Coronary artery (tissue), 2 donors: ENCODE measurements at regions not wholly inside any gene's neighbourhood (a gene's known extent, or its start where the extent isn't known, plus 50 kb on each side); places are given as distances from the start of the nearest gene placed in this dataset.
"Not testable (repeated sequence)": the region's sequence is repeated elsewhere in the genome, so short reads cannot be mapped to it uniquely, and the experiment has no call there.

Experiments
- DNase-seq: peaks from one replicate; pipeline ENCODE4 v3.0.0-alpha.2; 2017; ENCODE audit warnings: low spot score
- H3K27ac ChIP-seq, 2 donors: fragments of 200-600 bp; sonication (generic); one replicate each; pipeline ENCODE4 v1.5.1; 2016 to 2019
- H3K4me3 ChIP-seq: fragments of 200-600 bp; sonication (generic); 2 replicates; pipeline ENCODE4 v1.5.1; 2016; ENCODE audit warnings: mild to moderate bottlenecking, moderate library complexity
- CTCF ChIP-seq: fragments of 200-600 bp; sonication (generic); IDR thresholded peaks from one replicate; pipeline ENCODE4 v1.5.1; 2019; ENCODE audit warnings: antibody characterized with exemption

DNA sequence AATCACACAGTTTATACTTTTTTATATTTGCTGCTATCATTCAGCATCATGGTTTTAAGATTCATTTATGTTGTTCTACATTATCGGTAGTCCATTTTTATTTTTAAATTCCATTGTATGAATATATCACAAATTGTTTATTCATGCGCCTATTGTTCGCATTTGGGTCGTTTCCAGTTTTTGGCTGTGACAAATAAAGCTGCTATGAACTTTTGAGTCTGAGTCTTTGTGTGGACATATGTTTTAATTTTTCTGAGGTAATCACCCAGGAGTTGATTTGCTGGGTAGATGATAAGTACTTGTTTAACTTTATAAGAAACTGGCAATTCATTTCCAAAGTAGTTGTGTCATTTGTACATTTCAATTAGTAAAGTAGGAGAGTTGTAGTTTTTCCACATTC lies 74.2 kb upstream of the CSNK1A1L start:
- no peak overlapping the region for H3K4me3 ChIP-seq
- DNase-seq = no peak
- TF ChIP-seq CTCF = no peak

DNA sequence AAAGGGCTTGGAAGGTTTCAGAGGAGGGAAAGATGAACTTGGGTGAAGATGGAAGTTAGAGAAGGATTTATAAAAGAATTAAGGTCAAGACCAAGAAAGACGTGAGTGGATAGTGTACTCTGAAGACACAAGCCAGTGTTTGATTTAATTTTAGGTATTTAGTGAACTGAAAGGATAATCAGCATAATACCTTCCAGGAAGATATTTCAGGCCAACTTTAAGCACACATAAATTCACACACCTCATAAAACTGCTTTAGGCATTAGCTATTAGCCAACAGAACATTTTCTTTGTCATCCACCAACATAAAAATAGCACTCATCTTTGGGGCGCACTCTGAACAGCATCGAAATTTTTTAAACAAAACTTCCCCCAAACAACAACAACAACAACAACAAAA lies 71.7 kb upstream of the CSNK1A1L start:
- TF ChIP-seq CTCF = no peak
- H3K27ac ChIP-seq = no peak overlapping the region
- no peak for DNase-seq
- no peak overlapping the region for H3K4me3 ChIP-seq

More for the DNA sequence above, 74.2 kb upstream of the CSNK1A1L start:
- no peak overlapping the region for H3K27ac ChIP-seq

- H3K27ac ChIP-seq = no peak overlapping the region
- TF ChIP-seq CTCF = no peak
- H3K4me3 ChIP-seq = no peak overlapping the region
- DNase-seq = no peak
These were observed 70.5 kb upstream of the CSNK1A1L start for GRCh38 chr13:37175996-37176395.

GRCh38 chr13:37173214-37173613 lies 67.8 kb upstream of the CSNK1A1L start:
- Histone ChIP-seq H3K27ac (no peak overlapping the region), H3K4me3 (no peak overlapping the region)
- TF ChIP-seq CTCF = no peak
- DNase-seq = no peak

DNA sequence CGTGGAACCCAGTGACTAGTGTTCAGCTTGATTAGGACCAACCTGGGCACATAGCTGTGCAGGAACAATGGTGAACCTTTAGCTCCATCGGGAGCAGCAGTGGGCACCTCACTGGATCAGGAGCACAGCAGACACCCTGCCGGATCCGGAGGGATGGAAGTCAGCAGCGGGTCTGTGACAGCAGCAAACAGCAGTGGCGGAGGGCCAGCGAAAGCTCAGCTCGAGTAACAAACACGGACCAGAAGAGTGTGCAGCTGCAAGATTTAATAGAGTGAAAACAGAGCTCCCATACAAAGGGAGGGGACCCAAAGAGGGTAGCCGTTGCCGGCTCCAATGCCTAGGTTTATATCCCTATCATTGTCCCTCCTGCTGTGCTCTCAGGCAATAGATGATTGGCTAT lies 66.8 kb upstream of the CSNK1A1L start:
- H3K4me3 ChIP-seq, DNase-seq, H3K27ac ChIP-seq: not testable (repeated sequence)

- Histone ChIP-seq H3K4me3 (no peak overlapping the region), H3K27ac (no peak overlapping the region)
- DNase-seq = no peak
- TF ChIP-seq CTCF = no peak
These were observed 63.5 kb upstream of the CSNK1A1L start for GRCh38 chr13:37168926-37169325.

GRCh38 chr13:37168151-37168550 lies 62.7 kb upstream of the CSNK1A1L start:
- DNase-seq = no peak
- Histone ChIP-seq H3K27ac (no peak overlapping the region), H3K4me3 (no peak overlapping the region)
- no peak for TF ChIP-seq CTCF

GRCh38 chr13:37164635-37165034 lies 59.2 kb upstream of the CSNK1A1L start:
- DNase-seq = no peak
- no peak overlapping the region for H3K4me3 ChIP-seq
- TF ChIP-seq CTCF = no peak
- H3K27ac ChIP-seq = no peak overlapping the region
